ENCODE measurements at regions not wholly inside any gene's neighbourhood (a gene's known extent, or its start where the extent isn't known, plus 50 kb on each side); places are given as distances from the start of the nearest gene placed in this dataset.
"Not testable (repeated sequence)": the region's sequence is repeated elsewhere in the genome, so short reads cannot be mapped to it uniquely, and the experiment has no call there.

DNA sequence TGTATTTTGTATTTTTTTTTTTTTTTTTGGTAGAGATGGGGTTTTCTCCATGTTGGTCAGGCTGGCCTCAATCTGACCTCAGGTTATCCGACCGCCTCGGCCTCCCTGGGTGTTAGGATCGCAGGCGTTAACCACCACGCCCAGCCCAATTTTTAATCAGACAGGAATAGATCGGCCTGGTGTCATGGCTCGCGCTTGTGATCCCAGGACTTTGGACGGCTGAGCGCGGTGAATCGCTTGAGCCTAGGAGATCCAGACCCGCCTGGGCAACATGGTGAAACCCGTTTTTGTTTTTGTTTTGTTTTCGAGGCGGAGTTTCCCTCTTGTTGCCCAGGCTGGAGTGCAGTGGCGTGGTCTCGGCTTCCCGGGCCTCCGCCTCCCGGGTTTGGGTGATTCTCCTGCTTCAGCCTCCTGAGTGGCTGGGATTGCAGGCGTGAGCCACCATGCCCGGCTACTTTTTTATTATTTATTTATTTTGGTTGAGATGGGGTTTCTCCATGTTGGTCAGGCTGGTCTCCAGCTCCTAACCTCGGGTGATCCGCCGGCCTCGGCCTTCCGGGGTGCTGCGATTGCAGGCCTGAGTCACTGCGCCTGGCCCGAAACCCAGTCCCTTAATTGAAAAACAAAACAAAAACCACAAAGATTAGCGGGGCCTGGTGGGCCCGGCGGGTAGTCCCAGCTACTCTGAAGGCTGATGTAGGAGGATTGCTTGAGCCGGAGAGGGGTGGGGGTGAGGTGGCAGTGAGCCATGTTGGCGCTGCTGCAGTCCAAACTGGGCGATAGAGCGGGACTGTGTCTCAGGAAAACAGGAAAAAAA, 63.9 kb downstream of the GOLGA6L7 start:
- TF ChIP-seq, protein P1, sequence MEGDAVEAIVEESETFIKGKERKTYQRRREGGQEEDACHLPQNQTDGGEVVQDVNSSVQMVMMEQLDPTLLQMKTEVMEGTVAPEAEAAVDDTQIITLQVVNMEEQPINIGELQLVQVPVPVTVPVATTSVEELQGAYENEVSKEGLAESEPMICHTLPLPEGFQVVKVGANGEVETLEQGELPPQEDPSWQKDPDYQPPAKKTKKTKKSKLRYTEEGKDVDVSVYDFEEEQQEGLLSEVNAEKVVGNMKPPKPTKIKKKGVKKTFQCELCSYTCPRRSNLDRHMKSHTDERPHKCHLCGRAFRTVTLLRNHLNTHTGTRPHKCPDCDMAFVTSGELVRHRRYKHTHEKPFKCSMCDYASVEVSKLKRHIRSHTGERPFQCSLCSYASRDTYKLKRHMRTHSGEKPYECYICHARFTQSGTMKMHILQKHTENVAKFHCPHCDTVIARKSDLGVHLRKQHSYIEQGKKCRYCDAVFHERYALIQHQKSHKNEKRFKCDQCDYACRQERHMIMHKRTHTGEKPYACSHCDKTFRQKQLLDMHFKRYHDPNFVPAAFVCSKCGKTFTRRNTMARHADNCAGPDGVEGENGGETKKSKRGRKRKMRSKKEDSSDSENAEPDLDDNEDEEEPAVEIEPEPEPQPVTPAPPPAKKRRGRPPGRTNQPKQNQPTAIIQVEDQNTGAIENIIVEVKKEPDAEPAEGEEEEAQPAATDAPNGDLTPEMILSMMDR (IDR thresholded peaks at IDR 0.05), result not testable (repeated sequence)
- TF ChIP-seq POLR2A (IDR thresholded peaks at IDR 0.05), result not testable (repeated sequence)
